Right atrium auricular region (tissue), 2 donors: ENCODE measurements at regions not wholly inside any gene's neighbourhood (a gene's known extent, or its start where the extent isn't known, plus 50 kb on each side); places are given as distances from the start of the nearest gene placed in this dataset.
"Not testable (repeated sequence)": the region's sequence is repeated elsewhere in the genome, so short reads cannot be mapped to it uniquely, and the experiment has no call there.

Experiments used
- DNase-seq: peaks from one replicate; pipeline ENCODE4 v3.0.0-alpha.2; 2019; ENCODE audit warnings: low spot score
- H3K27ac ChIP-seq, 2 donors: fragments of 200-600 bp; sonication (generic); 1 replicate in 1 of 2; 2 replicates in 1 of 2; pipeline ENCODE4 v1.5.1; 2016 to 2019
- H3K27me3 ChIP-seq, 2 donors: fragments of 200-600 bp; sonication (generic); one replicate each; pipeline versions ENCODE4 v1.5.1 to v1.6.0; 2017 to 2019
- H3K36me3 ChIP-seq: fragments of 200-600 bp; sonication (generic); one replicate; pipeline ENCODE4 v1.5.1; 2016
- H3K4me1 ChIP-seq, 2 donors: fragments of 200-600 bp; sonication (generic); one replicate each; pipeline versions ENCODE4 v1.5.1 to v1.6.0; 2017 to 2019
- H3K4me3 ChIP-seq, 2 donors: fragments of 200-600 bp; sonication (generic); 1 replicate in 1 of 2; 2 replicates in 1 of 2; pipeline ENCODE4 v1.5.1; 2017 to 2019; ENCODE audit warnings: mild to moderate bottlenecking in 1 of 2, moderate library complexity in 1 of 2
- H3K9me3 ChIP-seq, 2 donors: fragments of 200-600 bp; sonication (generic); one replicate each; pipeline ENCODE4 v1.5.1; 2019
- CTCF ChIP-seq, 2 donors: fragments of 200-600 bp; sonication (generic); IDR thresholded peaks; one replicate each; pipeline ENCODE4 v1.5.1; 2019; ENCODE audit warnings: antibody characterized with exemption in 2 of 2

- not testable (repeated sequence) for DNase-seq, H3K4me3 ChIP-seq, H3K4me1 ChIP-seq, H3K36me3 ChIP-seq, H3K9me3 ChIP-seq, H3K27me3 ChIP-seq, H3K27ac ChIP-seq
Measured at GRCh38 chrY:10958122-10958521, 1430.4 kb downstream of the TSPY10 start.

GRCh38 chrY:10973422-10973821 lies 1445.7 kb downstream of the TSPY10 start:
- DNase-seq = peak; percentile 51
- Histone ChIP-seq H3K27me3 (no peaks in the 10 kb centered on the region), H3K4me3 (no peak overlapping the region), H3K4me1 (no peaks in the 10 kb centered on the region), H3K27ac (no peak overlapping the region), H3K9me3 (no peaks in the 10 kb centered on the region), H3K36me3 (no peaks in the 10 kb centered on the region)
- no peak for TF ChIP-seq CTCF (IDR thresholded peaks at IDR 0.05)

GRCh38 chrY:10986655-10987054 lies 1459.0 kb downstream of the TSPY10 start:
- TF ChIP-seq CTCF (IDR thresholded peaks at IDR 0.05) = no peak
- Histone ChIP-seq H3K9me3 (no peaks in the 10 kb centered on the region), H3K27ac (no peak overlapping the region), H3K4me1 (no peaks in the 10 kb centered on the region), H3K27me3 (no peaks in the 10 kb centered on the region), H3K36me3 (no peaks in the 10 kb centered on the region), H3K4me3 (no peak overlapping the region)
- DNase-seq = no peak

GRCh38 chrY:10987626-10988025 lies 1459.9 kb downstream of the TSPY10 start:
- H3K4me1 ChIP-seq = no peaks in the 10 kb centered on the region
- DNase-seq = no peak
- H3K4me3 ChIP-seq = no peak overlapping the region
- H3K9me3 ChIP-seq = no peaks in the 10 kb centered on the region
- no peak for TF ChIP-seq CTCF (IDR thresholded peaks at IDR 0.05)
- H3K36me3 ChIP-seq = no peaks in the 10 kb centered on the region
- no peak overlapping the region for H3K27ac ChIP-seq
- no peaks in the 10 kb centered on the region for H3K27me3 ChIP-seq

- Histone ChIP-seq H3K27ac (no peak overlapping the region), H3K4me1 (no peaks in the 10 kb centered on the region), H3K36me3 (no peaks in the 10 kb centered on the region), H3K4me3 (no peak overlapping the region), H3K9me3 (no peaks in the 10 kb centered on the region), H3K27me3 (no peaks in the 10 kb centered on the region)
- no peak for TF ChIP-seq CTCF (IDR thresholded peaks at IDR 0.05)
- no peak for DNase-seq
Measured at GRCh38 chrY:10993955-10994354, 1466.3 kb downstream of the TSPY10 start.

GRCh38 chrY:10999715-11000114 lies 1472.0 kb downstream of the TSPY10 start:
- not testable (repeated sequence) for H3K27ac ChIP-seq, H3K36me3 ChIP-seq, H3K9me3 ChIP-seq, H3K4me1 ChIP-seq, H3K4me3 ChIP-seq, H3K27me3 ChIP-seq, DNase-seq

GRCh38 chrY:11014229-11014628 lies 1486.5 kb downstream of the TSPY10 start:
- DNase-seq, H3K4me3 ChIP-seq, H3K4me1 ChIP-seq, H3K27ac ChIP-seq, H3K9me3 ChIP-seq, H3K36me3 ChIP-seq, H3K27me3 ChIP-seq: not testable (repeated sequence)
